GM04503 (cell line): ENCODE measurements at regions not wholly inside any gene's neighbourhood (a gene's known extent, or its start where the extent isn't known, plus 50 kb on each side); places are given as distances from the start of the nearest gene placed in this dataset.

ENCODE experiments used
- DNase-seq: peaks from one replicate; pipeline ENCODE4 v3.0.0-alpha.2; 2012; ENCODE audit warnings: low read depth

DNA sequence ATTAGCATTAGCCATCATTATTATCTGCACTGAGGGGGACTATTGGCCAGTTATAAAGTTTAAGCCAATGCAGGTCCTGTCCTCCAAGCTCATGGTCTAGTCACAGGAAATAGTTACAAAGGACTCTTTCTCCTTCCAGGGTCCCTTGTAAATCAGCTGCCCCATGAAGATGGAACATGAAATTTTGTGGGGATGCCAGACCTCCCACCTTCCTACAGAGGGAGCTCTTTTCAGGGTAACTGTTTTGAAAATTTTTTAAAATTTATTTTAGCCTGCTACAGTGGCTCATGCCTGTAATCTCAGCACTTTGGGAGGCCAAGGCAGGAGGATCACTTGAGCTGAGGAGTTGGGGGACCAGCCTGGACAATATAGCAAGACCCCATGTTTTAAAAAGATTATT, 124.4 kb upstream of the SLC34A2 start:
- DNase-seq = no peak

DNA sequence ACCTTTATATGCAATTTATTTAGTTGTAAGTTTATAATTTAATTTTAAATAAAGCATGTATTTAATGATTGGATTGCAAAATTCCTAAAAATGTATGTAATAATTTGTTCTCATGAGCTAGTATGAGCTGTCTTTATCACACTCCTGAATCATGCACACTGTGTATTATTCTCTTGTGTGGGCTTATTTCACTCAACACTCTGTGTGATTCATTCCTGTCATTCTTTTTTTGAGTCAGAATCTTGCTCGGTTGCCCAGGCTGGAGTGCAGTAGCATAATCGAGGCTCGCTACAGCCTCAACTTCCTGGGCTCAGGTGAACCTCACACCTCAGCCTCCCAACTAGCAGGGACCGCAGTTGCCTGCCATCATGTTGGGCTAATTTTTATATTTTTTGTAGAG, 123.1 kb upstream of the SLC34A2 start:
- DNase-seq = no peak

DNA sequence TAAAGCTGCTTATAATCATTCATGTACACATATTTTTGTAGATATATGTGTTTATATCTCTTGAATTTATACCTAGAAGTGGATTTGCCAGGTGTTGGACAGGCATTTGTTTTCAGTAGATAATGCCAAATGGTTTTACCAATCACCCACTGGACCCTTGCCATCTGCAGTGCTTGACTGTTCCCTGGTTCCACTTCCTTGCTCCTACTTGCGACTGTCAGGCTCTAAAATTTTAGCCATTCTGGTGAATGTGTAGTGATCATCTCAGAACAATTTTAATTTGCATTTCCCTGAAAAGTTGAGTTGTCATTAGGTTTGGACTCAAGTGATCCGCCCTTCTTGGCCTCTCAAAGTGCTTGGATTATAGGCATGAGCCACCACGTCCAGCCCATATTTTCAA, 122.4 kb upstream of the SLC34A2 start:
- no peak for DNase-seq

DNA sequence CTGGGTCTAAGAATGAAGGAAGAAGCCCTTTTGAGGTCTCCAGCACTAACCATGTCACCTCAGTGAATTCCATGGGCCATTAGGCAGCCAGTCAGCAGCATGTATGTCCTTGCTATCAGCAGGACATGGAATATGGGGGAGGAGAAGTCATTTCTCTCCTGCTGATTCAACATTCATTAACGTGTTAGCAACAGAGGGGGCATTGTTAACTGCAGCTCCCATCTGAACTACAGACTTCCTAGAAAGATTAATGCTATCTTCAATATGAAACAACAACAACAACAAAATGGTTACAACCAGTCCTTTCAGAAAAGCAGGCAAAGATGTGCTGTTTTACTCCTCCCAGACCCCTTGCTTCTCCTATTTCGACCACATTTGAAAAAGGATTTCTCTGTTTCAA, 120.4 kb upstream of the SLC34A2 start:
- DNase-seq = no peak

DNA sequence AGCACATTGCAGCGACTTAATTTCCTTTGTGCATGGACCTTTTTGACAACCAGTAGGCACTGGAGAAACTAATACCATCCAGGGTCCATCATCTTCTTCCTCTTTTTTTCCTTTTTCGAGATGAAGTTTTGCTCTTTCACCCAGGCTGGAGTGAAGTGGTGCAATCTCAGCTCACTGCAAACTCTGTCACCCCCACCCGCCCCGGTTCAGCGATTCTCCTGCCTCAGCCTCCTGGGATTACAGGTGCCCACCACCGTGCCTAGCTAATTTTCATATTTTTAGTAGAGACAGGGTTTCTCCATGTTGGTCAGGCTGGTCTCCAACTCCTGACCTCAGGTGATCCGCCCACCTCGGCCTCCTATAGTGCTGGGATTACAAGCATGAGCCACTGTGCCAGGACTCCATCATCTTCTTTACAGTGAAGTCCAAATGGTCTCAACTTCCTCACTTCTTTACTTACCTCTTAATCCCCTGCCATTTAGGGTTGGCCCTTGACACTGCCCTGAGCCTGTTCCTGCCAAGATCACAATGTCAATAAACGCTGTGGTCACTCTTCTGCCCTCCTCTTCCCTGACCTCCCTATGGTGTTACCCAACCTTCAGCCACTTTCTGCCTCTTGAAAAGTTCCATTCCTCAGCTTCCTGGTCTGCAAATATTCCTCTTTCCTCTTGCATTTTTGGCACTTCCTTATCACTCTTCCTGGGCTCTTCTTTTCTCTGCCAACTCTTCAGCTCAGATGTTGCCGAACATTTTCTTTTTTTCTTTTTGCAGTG, 119.8 kb upstream of the SLC34A2 start:
- DNase-seq = no peak

DNA sequence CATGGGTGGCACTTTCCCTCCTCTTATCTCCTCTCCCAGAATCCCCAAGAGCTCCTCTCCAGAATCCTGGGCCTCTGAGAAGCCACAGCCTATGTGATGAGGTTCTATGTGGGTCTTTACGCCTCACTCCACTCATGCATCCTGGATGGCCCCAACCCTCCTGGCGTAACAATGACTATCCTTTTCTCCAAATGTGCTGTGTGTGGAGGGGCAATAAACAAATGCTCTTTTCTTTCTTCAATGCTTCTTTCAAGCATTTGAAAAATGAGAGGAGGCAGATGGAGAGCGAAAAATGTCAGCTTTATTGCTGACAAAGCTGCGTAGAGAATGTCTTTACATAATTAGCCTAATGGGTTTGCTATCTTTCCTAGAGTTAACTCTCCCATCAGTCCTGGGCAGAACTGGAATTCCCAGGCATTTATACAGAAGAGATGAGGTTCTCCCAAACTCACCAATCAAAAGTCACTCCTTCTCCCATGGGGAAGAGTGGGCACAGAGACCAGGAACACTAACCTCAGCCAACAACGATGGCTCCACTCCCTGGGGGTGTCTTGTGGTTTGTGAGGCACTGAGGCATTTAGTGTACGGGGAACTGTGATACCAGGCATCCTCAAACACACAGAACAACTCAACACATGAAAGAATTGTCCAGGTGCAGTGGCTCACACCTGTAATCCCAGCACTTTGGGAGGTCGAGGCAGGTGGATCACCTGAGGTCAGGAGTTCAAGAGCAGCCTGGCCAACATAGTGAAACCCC, 118.9 kb upstream of the SLC34A2 start:
- no peak for DNase-seq

DNA sequence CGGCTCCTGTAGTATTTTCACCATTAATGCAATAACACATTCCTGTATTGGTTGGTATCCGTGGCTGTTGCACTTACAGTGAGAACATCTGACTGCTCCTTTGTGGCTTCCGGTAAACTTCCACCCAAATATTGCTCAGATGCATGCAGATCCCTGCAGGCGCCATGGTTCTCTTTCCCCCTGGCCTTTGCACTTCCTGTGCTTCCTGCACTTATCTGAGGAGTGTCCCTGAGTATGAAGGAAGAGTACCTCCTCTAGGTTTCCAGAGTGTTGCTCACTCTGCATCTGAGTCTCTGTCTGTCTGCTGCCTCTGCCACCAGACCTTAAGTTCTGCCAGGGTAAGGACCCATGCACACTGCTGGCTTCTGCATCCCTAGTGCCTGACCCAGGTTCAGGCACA, 117.2 kb upstream of the SLC34A2 start:
- DNase-seq = no peak

DNA sequence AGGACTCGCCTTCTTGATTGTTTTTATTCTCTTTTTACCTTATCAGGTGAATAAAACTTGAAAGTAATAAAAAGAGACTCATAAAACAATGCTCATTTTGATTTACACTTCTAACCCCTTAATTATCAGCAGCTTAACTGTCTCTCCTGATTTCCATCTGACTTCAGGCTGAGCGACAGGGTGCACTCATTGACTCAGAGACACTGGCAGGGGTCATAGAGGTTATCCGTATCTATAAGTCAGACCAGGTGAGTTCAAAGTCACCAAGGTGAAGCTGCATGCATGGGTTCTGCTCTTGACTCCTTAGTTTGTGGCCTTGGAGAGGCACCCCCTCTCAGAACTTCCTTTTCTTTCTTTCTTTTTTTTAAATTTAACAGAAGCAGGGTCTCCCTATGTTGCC, 116.4 kb upstream of the SLC34A2 start:
- no peak for DNase-seq

DNA sequence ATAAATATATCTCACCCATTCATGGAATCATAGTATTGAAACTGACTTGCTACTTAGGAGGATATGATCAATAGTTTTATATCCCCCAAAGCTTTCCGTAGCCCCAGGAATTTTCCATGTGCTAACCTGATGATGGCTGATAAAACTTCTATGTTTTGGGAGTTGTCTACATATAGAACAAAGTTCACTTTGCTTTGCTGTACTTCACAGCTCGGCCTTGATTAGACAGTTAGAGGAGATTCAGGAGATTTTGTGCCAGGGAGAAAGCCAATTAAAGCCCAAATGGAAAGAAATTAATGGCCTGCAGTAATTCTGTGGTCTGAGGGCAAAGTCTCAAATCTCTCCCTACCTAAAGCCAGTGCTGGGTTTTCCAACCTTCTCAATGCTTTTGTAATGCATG, 114.9 kb upstream of the SLC34A2 start:
- no peak for DNase-seq

DNA sequence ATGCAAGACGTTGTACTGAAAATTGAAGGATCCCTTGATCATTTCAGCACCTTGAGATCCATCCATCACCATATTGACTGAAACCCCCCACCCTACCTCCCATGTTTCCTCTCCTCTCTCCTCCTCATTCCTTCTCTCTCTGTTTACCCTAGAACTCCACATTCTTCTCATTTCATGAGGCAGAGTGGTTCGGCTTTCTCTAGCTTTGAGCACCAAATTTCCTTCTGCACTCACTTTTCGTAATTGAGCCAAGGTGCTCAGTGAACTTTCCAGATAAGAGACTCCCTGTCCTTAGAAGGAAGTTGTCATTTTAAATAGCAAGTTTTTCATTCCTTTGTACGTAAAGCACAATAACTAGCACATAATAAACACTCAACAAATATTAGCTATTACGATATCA, 108.3 kb upstream of the SLC34A2 start:
- no peak for DNase-seq

DNA sequence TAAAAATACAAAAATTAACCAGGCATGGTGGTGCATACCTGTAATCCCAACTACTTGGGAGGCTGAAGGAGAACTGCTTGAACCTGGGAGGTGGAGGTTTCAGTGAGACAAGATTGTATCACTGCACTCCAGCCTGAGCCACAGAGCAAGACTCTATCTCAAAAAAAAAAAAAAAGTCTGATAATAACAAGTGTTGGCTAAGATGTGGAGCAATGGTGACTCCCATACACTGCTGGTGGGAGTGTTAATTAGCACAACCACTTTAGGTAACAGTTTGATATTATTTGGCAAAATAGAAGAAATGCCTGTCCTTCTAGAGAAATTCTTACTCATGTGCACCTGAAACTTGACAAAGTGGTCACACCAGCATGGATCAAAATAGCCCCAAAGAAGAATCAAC, 106.2 kb upstream of the SLC34A2 start:
- DNase-seq = no peak

DNA sequence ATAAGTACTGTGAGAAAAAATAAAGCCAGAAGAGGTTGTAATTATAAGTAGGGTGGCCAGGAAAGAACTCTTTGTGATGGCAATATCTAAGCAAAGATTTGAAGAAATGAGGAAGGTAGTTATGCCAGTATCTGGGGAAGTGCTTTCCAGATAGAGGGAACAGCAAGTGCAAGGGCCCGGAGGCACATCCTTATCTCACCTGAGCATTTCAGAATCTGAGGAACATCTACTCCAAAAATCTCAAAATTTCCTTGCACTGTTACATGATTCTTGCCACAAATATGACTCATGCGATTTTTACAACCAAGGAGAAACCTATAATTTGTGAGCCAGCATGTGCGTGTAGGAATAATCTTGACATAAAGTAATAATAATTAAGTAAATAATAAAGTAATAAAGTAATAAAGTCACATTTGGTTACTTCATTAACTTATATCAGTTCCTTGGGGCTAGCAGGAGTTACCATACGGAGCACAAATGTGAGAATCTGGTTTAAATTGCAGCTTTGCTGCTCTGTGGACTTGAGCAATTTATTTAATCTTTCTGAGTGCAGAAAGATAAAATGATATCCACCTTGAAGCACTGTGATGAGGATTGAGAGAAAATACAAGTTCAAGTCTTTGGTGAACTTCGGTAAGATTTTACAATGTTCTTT, 105.1 kb upstream of the SLC34A2 start:
- no peak for DNase-seq

DNA sequence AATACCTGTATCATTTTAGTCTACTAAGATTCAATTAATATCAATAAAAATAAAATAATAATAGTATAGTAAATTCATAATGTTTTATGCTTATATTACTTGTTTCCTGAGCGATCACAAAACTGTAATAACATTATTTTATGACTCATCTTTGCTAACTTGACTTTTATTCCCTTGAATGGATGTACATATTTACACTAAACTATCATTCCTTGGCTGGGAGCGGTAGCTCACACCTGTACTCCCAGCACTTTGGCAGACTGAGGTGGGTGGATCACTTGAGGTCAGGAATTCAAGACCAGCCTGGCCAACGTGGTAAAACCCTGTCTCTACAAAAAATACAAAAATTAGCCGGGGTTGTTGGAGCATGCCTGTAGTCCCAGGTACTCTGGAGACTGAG, 104.0 kb upstream of the SLC34A2 start:
- no peak for DNase-seq

DNA sequence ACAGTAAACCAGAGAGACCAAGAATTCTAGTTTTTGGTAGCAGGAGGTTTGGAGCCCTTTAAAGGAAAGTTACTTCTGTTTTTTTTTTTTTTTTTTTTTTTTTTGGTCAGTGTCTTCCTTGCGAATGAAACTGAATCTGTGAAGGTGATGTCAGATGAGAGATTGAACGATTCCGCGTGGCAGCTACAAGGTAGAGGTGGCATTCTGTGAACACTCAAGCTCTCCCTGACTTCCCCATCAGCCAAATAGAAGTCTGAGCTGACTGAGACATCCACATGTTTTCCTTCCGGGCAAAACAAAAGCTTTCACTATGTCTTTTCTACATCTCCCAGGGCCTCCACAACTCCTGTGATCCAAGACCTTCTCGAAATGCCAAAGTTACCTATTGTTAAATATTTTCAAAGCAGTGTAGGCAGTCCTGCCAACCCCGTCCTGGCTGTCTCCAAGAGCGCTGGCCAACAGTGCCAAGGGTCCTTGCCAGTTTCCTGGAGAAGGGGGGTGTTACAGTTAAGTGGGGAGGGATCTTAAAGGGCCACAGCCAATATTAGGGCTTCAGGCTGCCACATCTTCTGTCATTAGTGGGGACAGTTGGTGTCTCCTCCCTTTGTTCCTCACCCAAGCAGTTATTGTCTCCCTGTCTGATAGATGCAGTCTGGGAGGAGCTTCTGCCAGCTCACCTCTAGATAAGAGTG, 102.9 kb upstream of the SLC34A2 start:
- DNase-seq = no peak

DNA sequence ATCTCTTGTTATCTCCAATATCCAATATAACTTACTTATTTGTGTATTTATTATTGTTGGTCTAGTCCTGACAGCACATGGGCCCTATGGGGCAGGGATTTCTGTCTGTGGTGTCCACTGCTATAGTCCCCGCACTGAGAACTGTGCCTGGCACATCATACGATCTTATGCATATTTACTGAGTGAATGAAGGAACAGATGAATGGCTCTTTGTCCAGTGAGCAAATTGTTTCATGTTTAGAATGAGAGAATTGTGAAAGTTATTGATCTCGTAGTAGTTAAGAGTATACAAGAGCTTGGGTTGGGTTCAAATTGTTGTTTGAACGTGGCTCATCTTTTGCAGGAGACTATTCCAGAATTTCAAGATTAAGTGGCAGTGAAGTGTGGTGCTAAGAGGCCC, 96.1 kb upstream of the SLC34A2 start:
- DNase-seq = no peak

DNA sequence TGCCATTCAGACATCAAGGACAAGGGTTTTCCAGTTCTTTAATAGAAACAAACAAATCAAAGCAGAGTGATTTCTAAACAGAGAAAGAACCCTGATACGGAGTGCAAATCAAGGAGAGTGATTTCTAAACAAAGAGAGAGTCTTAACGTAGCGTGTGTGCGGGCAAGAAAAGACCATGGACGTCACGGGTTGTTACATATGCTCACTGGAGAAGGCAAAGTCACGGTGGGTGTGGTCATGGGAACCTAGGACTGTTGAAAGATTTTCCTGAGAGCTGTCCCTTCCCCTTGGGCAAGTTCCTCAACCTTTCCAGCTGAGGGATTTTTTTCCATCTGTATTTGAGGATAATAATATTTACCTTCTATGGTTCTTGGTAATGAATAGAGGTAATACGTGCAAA, 95.0 kb upstream of the SLC34A2 start:
- DNase-seq = no peak

DNA sequence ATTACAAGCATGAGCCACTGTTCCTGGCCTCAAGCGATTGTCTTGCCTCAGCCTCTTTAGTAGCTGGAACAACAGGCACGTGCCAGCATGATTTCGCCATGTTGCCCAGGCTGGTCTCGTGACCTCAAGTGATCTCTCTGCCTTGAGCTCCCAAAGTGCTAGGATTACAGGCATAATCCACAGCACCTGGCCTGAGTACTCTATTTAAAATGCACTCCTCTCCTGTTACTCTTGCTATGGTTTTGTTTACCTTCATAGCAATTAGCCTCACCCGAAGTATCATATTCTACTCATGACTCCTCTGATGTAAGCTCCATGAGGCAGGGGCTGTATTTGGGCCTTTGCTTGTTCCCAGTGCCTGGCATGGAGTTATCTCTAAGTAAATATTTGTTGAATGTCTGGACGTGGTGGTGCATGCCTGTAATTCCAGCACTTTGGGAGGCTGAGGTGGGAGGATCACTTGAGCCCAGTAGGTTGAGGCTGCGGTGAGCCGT, 92.5 kb upstream of the SLC34A2 start:
- DNase-seq = no peak

DNA sequence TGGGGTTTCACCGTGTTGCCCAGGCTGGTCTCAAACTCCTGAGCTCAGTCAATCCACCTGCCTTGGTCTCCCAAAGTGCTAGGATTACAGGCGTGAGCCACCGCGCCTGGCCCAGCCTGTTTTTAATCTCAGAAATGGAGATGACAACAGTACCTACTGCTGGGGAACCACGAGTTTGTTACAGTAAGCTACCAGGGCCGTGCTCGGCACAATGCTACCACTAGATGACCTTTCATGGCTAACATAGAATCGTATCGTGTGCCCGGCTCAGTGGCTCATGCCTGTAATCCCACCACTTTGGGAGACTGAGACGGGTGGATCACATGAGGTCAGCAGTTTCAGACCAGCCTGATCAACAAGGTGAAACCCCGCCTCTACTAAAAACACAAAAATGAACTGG, 90.8 kb upstream of the SLC34A2 start:
- DNase-seq = no peak

DNA sequence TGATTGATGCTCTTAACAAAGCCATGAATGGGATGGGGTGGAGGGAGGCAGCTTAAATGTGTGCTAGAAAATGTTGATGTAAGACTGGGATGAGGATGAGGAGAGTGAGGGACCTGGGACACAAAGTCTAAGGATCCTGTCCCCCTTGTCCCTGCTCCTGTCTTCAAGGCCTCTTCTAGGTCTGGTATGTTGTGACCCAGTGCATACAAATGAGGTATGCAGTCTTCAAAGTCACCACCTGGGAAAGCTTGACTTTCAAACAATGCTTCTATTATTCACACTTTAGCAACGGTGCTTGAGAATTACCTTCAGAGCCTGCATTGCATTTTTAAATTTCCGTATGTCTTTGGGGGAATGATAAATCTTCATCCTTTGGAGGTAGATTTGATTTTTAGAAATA, 88.4 kb upstream of the SLC34A2 start:
- DNase-seq = no peak

DNA sequence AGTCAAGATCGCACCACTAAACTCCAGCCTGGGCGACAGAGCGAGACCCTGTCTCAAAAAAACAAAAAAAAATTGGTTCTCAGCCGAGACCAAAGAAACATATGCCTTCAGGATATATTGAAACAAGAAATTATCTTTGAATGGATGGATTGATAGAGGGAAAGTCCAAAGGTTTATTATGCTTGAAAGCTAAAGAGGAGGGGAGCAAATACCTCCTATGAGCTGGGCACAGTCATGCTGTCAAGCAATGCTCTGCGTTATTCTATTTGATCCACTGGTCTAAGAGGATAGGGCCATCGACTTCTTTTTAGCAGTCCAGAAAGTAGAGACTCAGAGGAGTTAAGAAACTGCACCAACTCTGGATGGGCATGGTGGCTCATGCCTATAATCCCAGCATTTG, 85.9 kb upstream of the SLC34A2 start:
- no peak for DNase-seq

DNA sequence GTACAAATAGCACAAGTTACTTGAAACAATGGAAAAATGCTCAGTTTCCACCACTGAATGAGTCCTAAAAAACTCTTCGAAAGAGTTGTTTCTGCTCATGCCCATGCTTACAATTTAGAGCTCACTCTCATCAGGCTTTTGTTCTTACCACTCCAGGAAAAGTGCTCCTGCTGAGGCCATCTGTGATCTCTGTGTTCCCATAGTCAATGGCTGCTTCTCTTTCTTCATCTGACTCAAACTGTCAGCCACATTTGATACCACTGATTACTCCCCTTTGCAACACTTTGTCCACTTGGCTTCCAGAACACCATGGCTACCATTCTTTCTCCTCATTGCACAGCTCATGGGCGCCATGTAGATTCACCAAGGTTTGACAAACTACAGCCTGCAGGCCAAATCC, 80.0 kb upstream of the SLC34A2 start:
- no peak for DNase-seq

DNA sequence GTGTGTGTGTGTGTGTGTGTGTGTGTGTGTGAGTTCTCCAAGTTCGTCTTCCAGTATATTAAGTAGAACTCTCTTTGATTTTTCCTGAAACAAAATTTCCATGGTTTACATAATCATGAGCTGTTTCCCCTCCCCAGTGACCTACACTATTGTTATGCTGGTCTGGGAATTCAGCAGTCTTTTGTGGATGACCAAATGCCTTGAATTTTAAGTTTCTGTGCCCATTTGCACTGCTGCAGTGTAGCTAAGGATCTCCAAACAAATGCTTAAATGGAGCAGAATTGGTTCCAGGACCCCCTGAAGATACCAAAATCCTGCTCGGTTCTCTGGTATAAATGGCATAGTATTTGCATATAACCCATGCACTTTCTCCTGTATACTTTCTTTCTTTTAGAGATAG, 77.2 kb upstream of the SLC34A2 start:
- DNase-seq = no peak
